CMK (cell line): ENCODE measurements at regions not wholly inside any gene's neighbourhood (a gene's known extent, or its start where the extent isn't known, plus 50 kb on each side); places are given as distances from the start of the nearest gene placed in this dataset.
"Not testable (repeated sequence)": the region's sequence is repeated elsewhere in the genome, so short reads cannot be mapped to it uniquely, and the experiment has no call there.

Experiments used
- DNase-seq: peaks from one replicate; pipeline ENCODE4 v3.0.0-alpha.2; 2010; ENCODE audit warnings: low read depth

- DNase-seq: no peak
These were observed 96.2 kb upstream of the TSHZ3 start for GRCh38 chr19:31445406-31445805.

- no peak for DNase-seq
These were observed 99.0 kb upstream of the TSHZ3 start for GRCh38 chr19:31448221-31448657.

- DNase-seq: no peak
These were observed 100.1 kb upstream of the TSHZ3 start for GRCh38 chr19:31449379-31449778.

GRCh38 chr19:31450696-31451095 lies 101.5 kb upstream of the TSHZ3 start:
- no peak for DNase-seq

- no peak for DNase-seq
These were observed 102.6 kb upstream of the TSHZ3 start for GRCh38 chr19:31451686-31452330.

GRCh38 chr19:31459430-31459829 lies 110.2 kb upstream of the TSHZ3 start:
- DNase-seq: no peak

GRCh38 chr19:31461814-31462539 lies 112.7 kb upstream of the TSHZ3 start:
- no peak for DNase-seq

GRCh38 chr19:31470229-31470939 lies 121.1 kb upstream of the TSHZ3 start:
- DNase-seq: no peak

- no peak for DNase-seq
These were observed 121.7 kb upstream of the TSHZ3 start for GRCh38 chr19:31470952-31471351.

GRCh38 chr19:31478241-31478640 lies 129.0 kb upstream of the TSHZ3 start:
- DNase-seq: no peak

GRCh38 chr19:31483226-31483857 lies 134.1 kb upstream of the TSHZ3 start:
- no peak for DNase-seq

GRCh38 chr19:31484858-31485410 lies 135.7 kb upstream of the TSHZ3 start:
- not testable (repeated sequence) for DNase-seq

- DNase-seq: no peak
These were observed 136.2 kb upstream of the TSHZ3 start for GRCh38 chr19:31485472-31485871.

- no peak for DNase-seq
These were observed 142.0 kb upstream of the TSHZ3 start for GRCh38 chr19:31491242-31491641.

- no peak for DNase-seq
These were observed 142.8 kb upstream of the TSHZ3 start for GRCh38 chr19:31492050-31492449.

- no peak for DNase-seq
These were observed 146.8 kb upstream of the TSHZ3 start for GRCh38 chr19:31496076-31496475.

GRCh38 chr19:31497709-31498108 lies 148.5 kb upstream of the TSHZ3 start:
- DNase-seq: no peak

- DNase-seq: no peak
These were observed 149.5 kb upstream of the TSHZ3 start for GRCh38 chr19:31498781-31499180.

GRCh38 chr19:31499281-31500196 lies 150.3 kb upstream of the TSHZ3 start:
- no peak for DNase-seq

GRCh38 chr19:31500197-31500830 lies 151.1 kb upstream of the TSHZ3 start:
- no peak for DNase-seq

GRCh38 chr19:31500946-31501345 lies 151.7 kb upstream of the TSHZ3 start:
- DNase-seq: no peak
